C4-2B (cell line): ENCODE measurements at regions not wholly inside any gene's neighbourhood (a gene's known extent, or its start where the extent isn't known, plus 50 kb on each side); places are given as distances from the start of the nearest gene placed in this dataset.

Experiments used
- CTCF ChIP-seq: fragments of 450-650 bp; conservative IDR thresholded peaks from 2 replicates; pipeline ENCODE4 v1.5.1; 2017; ENCODE audit warnings: mild to moderate bottlenecking
- ZFX ChIP-seq: fragments of 450-650 bp; IDR thresholded peaks from 2 replicates; pipeline ENCODE4 v1.6.1; 2017

- TF ChIP-seq CTCF: no peak
- no peak for TF ChIP-seq ZFX
Observed at GRCh38 chr10:44822966-44823365, 88.2 kb upstream of the TMEM72 start.
